Fibroblast of the aortic adventitia (primary cell): ENCODE measurements at regions not wholly inside any gene's neighbourhood (a gene's known extent, or its start where the extent isn't known, plus 50 kb on each side); places are given as distances from the start of the nearest gene placed in this dataset.

Experiments
- DNase-seq: peaks from one replicate; pipeline ENCODE4 v3.0.0-alpha.2; 2010; ENCODE audit warnings: low read depth
- H3K4me3 ChIP-seq: 2 replicates; pipeline ENCODE4 v1.5.1; 2011; ENCODE audit warnings: low read depth, mild to moderate bottlenecking, control low read depth, low read length, moderate library complexity
- TF ChIP-seq, protein P1 (sequence below): IDR thresholded peaks from 2 replicates; pipeline ENCODE4 v1.5.1; 2011; ENCODE audit warnings: mild to moderate bottlenecking, low read length, control low read depth, inconsistent platforms; ENCODE audit not compliant: insufficient read depth

- no peak for DNase-seq
- TF ChIP-seq, protein P1, sequence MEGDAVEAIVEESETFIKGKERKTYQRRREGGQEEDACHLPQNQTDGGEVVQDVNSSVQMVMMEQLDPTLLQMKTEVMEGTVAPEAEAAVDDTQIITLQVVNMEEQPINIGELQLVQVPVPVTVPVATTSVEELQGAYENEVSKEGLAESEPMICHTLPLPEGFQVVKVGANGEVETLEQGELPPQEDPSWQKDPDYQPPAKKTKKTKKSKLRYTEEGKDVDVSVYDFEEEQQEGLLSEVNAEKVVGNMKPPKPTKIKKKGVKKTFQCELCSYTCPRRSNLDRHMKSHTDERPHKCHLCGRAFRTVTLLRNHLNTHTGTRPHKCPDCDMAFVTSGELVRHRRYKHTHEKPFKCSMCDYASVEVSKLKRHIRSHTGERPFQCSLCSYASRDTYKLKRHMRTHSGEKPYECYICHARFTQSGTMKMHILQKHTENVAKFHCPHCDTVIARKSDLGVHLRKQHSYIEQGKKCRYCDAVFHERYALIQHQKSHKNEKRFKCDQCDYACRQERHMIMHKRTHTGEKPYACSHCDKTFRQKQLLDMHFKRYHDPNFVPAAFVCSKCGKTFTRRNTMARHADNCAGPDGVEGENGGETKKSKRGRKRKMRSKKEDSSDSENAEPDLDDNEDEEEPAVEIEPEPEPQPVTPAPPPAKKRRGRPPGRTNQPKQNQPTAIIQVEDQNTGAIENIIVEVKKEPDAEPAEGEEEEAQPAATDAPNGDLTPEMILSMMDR: no peak
- H3K4me3 ChIP-seq: no peak overlapping the region
These were observed 324.8 kb downstream of the TEX29 start for GRCh38 chr13:111645198-111645597.

DNA sequence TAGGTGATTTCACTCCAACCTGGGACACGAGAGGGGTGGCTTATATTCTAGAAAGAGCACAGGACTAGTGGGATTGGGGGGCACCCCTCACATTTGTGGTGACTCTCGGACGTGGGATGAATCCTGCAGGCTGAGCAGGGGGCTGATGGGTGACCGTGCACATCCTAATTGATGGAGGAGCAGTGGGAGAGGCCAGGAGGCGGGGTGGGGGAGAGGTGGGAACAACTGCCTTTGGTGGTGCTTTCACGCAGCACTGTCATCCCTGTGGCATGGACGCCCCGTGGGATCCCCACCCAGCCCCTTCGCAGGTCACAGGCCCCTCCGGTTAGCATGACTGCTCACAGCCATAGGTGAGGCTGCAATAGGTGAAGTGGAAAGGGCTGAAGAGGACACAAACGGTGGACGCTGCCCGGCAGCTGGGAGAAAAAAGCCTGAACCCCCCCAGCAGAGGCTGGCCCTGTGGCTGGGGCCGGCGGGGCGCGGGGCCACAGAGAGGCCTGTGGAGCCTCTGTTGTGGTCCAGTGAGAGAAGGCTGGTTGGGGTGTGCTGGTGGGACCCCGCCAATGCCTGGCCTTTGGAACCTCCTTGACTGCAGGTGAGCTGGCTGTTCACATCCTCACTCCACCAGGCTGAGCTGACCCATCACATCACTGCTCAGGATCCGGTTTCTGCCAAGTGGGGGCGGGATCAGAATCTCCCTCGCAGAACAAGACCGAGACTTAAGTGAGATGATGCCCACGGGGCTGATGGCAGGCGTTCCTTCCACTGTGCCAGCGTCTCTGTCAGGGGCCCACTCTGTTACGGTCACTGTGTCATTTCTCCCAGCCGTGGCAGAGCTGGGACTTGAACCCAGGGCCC, 325.4 kb downstream of the TEX29 start:
- no peak overlapping the region for H3K4me3 ChIP-seq
- TF ChIP-seq, protein P1: no peak
- DNase-seq: no peak

DNA sequence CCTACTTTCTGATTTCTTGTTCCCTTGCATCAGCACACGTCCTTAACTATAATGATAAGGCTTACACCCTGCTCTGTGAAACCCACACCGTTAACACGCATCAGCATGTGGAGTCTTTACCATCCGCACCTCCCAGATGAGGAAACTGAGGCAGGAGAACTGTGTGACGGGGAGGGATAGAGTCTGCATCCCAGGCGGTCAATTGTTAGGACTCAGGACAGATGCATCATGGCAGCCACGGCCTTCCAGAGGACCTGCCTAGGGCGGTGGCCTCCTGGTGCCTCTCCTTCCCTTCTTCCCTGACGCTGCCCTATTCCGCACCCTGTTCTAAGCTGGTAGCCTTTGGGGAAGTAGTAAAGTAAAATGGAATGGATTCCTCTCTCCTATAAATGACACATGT, 326.0 kb downstream of the TEX29 start:
- DNase-seq: no peak
- no peak overlapping the region for H3K4me3 ChIP-seq
- TF ChIP-seq, protein P1: no peak

- no peak overlapping the region for H3K4me3 ChIP-seq
- no peak for DNase-seq
- TF ChIP-seq, protein P1: no peak
These were observed 328.4 kb downstream of the TEX29 start for GRCh38 chr13:111648885-111649284.

DNA sequence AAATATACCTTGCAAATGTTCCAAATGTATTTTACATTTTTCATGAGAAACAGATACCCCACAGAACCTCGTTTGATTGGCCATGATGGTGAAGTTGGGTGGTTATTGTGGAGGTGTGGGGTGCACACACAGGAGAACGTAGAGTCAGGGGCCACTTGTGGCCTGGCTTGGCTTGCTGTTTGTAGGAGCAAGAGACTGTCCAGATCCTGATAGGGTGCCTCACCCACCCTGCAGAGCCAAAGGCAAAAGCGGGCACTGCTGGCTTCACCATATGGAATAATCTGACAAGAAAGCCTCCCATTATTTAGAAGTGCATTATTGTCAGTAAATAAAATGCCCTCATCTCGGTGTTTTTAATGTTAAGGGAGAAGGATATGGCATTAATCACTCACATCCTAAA, 330.2 kb downstream of the TEX29 start:
- DNase-seq: no peak
- TF ChIP-seq, protein P1: no peak
- no peak overlapping the region for H3K4me3 ChIP-seq

GRCh38 chr13:111652676-111653075, 332.2 kb downstream of the TEX29 start:
- TF ChIP-seq, protein P1: no peak
- no peak overlapping the region for H3K4me3 ChIP-seq
- no peak for DNase-seq
